Left cardiac atrium (tissue), 4 donors: ENCODE measurements at regions not wholly inside any gene's neighbourhood (a gene's known extent, or its start where the extent isn't known, plus 50 kb on each side); places are given as distances from the start of the nearest gene placed in this dataset.
"Not testable (repeated sequence)": the region's sequence is repeated elsewhere in the genome, so short reads cannot be mapped to it uniquely, and the experiment has no call there.

ENCODE experiments used
- ATAC-seq, 2 donors: fragments of 200-7000 bp; cut with Tn5 transposase; one replicate each; pipeline ENCODE4 v1.9.1; 2020; ENCODE audit warnings: mild to moderate bottlenecking in 2 of 2, moderate library complexity in 2 of 2
- DNase-seq: peaks from one replicate; pipeline ENCODE4 v3.0.0-alpha.2; 2020
- intact Hi-C, 2 donors: fragments of 100-400 bp; cut with DNase I; formaldehyde crosslinking; loops; one replicate each; pipeline versions ENCODE4 v1.14.1 to v1.15.1; 2022 to 2023
- donor health status: DM: no; HTN: yes; CAD: no.
- donor health status: DM: no; HTN: yes; CAD: no; lungs with severe emphysema.
- donor health status: DM: yes; HTN: yes; CAD: no.
- donor health status: Dilated cardiomyopathy.

GRCh38 chr7:127317447-127317961 is 64.8 kb upstream of the GRM8 start:
- DNase-seq (no peak), ATAC-seq (peak in 1 of 2 donors; percentile 72)
- intact Hi-C loops, result no loop called here

- intact Hi-C loops, result not testable (repeated sequence)
Measured at GRCh38 chr7:127316819-127317218, 64.1 kb upstream of the GRM8 start.

GRCh38 chr7:127304087-127304486 is 51.3 kb upstream of the GRM8 start:
- intact Hi-C loops, result no loop called here
- ATAC-seq, result no peak
- no peak for DNase-seq

More at GRCh38 chr7:127316819-127317218, 64.1 kb upstream of the GRM8 start:
- ATAC-seq, DNase-seq: not testable (repeated sequence)

- intact Hi-C loops, result no loop called here
- no peak for ATAC-seq
- no peak for DNase-seq
Measured at GRCh38 chr7:127303102-127303501, 50.4 kb upstream of the GRM8 start.
